WTC11 (cell line): ENCODE measurements at regions not wholly inside any gene's neighbourhood (a gene's known extent, or its start where the extent isn't known, plus 50 kb on each side); places are given as distances from the start of the nearest gene placed in this dataset.
"Not testable (repeated sequence)": the region's sequence is repeated elsewhere in the genome, so short reads cannot be mapped to it uniquely, and the experiment has no call there.

Source experiments
- ATAC-seq: fragments of 200-7000 bp; cut with Tn5 transposase; 2 replicates; pipeline ENCODE4 v1.10.0; 2021; ENCODE audit warnings: mild to moderate bottlenecking, moderate library complexity
- CTCF ChIA-PET: fragments of 300-600 bp; sonication (Branson Sonifier 250); formaldehyde crosslinking; loops from one replicate; lab custom pipeline; 2021; ENCODE audit warnings: antibody characterized with exemption; lab: Charles Lee
- POLR2A ChIA-PET: fragments of 350-600 bp; sonication (Branson Sonifier 250); formaldehyde crosslinking; loops from one replicate; lab custom pipeline; 2021; ENCODE audit warnings: antibody characterized with exemption; lab: Charles Lee
- DNase-seq: peaks from one replicate; pipeline ENCODE4 v3.0.0; 2021; ENCODE audit warnings: low spot score
- H3K27ac Mint-ChIP-seq: 2 replicates; pipeline ENCODE4 v1.8.0; 2021; ENCODE audit warnings: mixed read lengths
- H3K27me3 Mint-ChIP-seq: 2 replicates; pipeline ENCODE4 v1.8.0; 2021; ENCODE audit warnings: low read depth, mild to moderate bottlenecking, moderate library complexity, mixed read lengths
- H3K36me3 Mint-ChIP-seq: 2 replicates; pipeline ENCODE4 v1.8.0; 2021; ENCODE audit warnings: mixed read lengths
- H3K4me1 Mint-ChIP-seq: 2 replicates; pipeline ENCODE4 v1.8.0; 2022; ENCODE audit warnings: mixed read lengths
- H3K4me3 Mint-ChIP-seq: 2 replicates; pipeline ENCODE4 v1.8.0; 2021; ENCODE audit warnings: mild to moderate bottlenecking, moderate library complexity, mixed read lengths
- H3K9me3 Mint-ChIP-seq: 2 replicates; pipeline ENCODE4 v1.8.0; 2021; ENCODE audit warnings: mixed read lengths
- GRHL2 ChIP-seq: fragments of 250-450 bp; sonication (Bioruptor Pico); IDR thresholded peaks from 2 replicates; pipeline ENCODE4 v1.8.0; 2022; ENCODE audit warnings: mild to moderate bottlenecking, moderate library complexity; ENCODE audit not compliant: insufficient replicate concordance, severe bottlenecking
- HMGXB4 ChIP-seq: sonication (generic); formaldehyde crosslinking; IDR thresholded peaks from 2 replicates; pipeline ENCODE4 v1.8.1; 2023; ENCODE audit warnings: mild to moderate bottlenecking, moderate library complexity, missing genetic modification reagents
- IRF1 ChIP-seq: sonication (generic); formaldehyde crosslinking; IDR thresholded peaks from 2 replicates; pipeline ENCODE4 v1.8.0; 2023; ENCODE audit warnings: missing genetic modification reagents
- MLX ChIP-seq: sonication (generic); formaldehyde crosslinking; IDR thresholded peaks from 2 replicates; pipeline ENCODE4 v1.8.1; 2023; ENCODE audit warnings: mild to moderate bottlenecking, missing genetic modification reagents, moderate library complexity
- ZBTB43 ChIP-seq: sonication (generic); formaldehyde crosslinking; IDR thresholded peaks from 2 replicates; pipeline ENCODE4 v1.8.1; 2023; ENCODE audit warnings: mild to moderate bottlenecking, missing genetic modification reagents
- TF ChIP-seq, protein P1 (sequence below): fragments of 250-450 bp; sonication (Bioruptor Pico); IDR thresholded peaks from 2 replicates; pipeline ENCODE4 v1.9.0; 2021; ENCODE audit warnings: mild to moderate bottlenecking

GRCh38 chr22:22120160-22120559 lies 124.4 kb upstream of the VPREB1 start (continued):
- TF ChIP-seq GRHL2: no peak
- TF ChIP-seq IRF1: no peak
- no peak for TF ChIP-seq MLX (CRISPR knock-in tag)
- TF ChIP-seq, all 79 proteins: peak for 0

DNA sequence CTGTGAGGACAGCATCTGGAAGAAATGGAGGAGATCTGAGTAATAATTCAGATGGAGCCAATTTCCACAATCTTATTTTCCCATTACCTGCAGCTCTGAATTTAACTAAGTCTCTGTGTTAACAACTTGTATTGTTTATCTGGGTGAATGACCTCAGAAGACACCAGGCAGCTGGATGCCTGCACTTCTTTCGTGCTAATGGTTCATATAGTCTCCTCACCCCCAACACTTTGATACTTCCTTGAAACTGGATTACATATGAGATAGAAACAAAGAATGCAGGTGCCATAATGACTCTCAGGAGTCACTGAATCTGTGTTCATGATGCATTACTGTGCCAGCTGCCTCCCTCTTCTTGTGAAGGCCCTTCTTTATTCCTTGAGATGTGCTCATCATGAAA lies 125.6 kb upstream of the VPREB1 start:
- TF ChIP-seq ZBTB43 (CRISPR knock-in tag) (no peak), HMGXB4 (no peak)
- TF ChIP-seq, protein P1, sequence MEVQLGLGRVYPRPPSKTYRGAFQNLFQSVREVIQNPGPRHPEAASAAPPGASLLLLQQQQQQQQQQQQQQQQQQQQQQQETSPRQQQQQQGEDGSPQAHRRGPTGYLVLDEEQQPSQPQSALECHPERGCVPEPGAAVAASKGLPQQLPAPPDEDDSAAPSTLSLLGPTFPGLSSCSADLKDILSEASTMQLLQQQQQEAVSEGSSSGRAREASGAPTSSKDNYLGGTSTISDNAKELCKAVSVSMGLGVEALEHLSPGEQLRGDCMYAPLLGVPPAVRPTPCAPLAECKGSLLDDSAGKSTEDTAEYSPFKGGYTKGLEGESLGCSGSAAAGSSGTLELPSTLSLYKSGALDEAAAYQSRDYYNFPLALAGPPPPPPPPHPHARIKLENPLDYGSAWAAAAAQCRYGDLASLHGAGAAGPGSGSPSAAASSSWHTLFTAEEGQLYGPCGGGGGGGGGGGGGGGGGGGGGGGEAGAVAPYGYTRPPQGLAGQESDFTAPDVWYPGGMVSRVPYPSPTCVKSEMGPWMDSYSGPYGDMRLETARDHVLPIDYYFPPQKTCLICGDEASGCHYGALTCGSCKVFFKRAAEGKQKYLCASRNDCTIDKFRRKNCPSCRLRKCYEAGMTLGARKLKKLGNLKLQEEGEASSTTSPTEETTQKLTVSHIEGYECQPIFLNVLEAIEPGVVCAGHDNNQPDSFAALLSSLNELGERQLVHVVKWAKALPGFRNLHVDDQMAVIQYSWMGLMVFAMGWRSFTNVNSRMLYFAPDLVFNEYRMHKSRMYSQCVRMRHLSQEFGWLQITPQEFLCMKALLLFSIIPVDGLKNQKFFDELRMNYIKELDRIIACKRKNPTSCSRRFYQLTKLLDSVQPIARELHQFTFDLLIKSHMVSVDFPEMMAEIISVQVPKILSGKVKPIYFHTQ (CRISPR knock-in tag): no peak
- ChIA-PET CTCF (interaction anchor here (1.1 to 2.4 kb wide), 7 partner anchors 8 to 224 kb away, joined by 3 to 7 read pairs (median 4); no protein-coding TSS in a partner anchor), POLR2A (no interaction called here)
- no peaks in the 10 kb centered on the region for H3K4me1 Mint-ChIP-seq
- no peak overlapping the region for H3K27ac Mint-ChIP-seq
- H3K27me3 Mint-ChIP-seq: peaks cover 78% of the 10 kb centered on the region
- ATAC-seq (no peak), DNase-seq (no peak)
- no peaks in the 10 kb centered on the region for H3K36me3 Mint-ChIP-seq
- H3K9me3 Mint-ChIP-seq: no peaks in the 10 kb centered on the region
- no peak overlapping the region for H3K4me3 Mint-ChIP-seq

- POLR2A ChIA-PET, H3K36me3 Mint-ChIP-seq, ATAC-seq, H3K9me3 Mint-ChIP-seq, H3K4me1 Mint-ChIP-seq, DNase-seq, H3K27ac Mint-ChIP-seq: not testable (repeated sequence)
- Mint-ChIP-seq H3K4me3 (peak overlapping the region; percentile 27; the same call in 1 of the 2 replicates), H3K27me3 (peaks cover 76% of the 10 kb centered on the region)
- CTCF ChIA-PET: interaction anchor here (0.8 to 2.4 kb wide), 4 partner anchors 15 to 57 kb away, joined by 3 to 5 read pairs (median 4); no protein-coding TSS in a partner anchor
These were observed 126.6 kb upstream of the VPREB1 start for GRCh38 chr22:22117864-22118544.

- POLR2A ChIA-PET, H3K9me3 Mint-ChIP-seq, H3K4me1 Mint-ChIP-seq, H3K27ac Mint-ChIP-seq, ATAC-seq, H3K4me3 Mint-ChIP-seq, DNase-seq, H3K36me3 Mint-ChIP-seq: not testable (repeated sequence)
- peaks cover 76% of the 10 kb centered on the region for H3K27me3 Mint-ChIP-seq
- CTCF ChIA-PET: interaction anchor here (2.4 kb wide), 1 partner anchor 14 kb away, joined by 5 read pairs; no protein-coding TSS in a partner anchor
These were observed 127.4 kb upstream of the VPREB1 start for GRCh38 chr22:22116997-22117770.
